ENCODE measurements at regions not wholly inside any gene's neighbourhood (a gene's known extent, or its start where the extent isn't known, plus 50 kb on each side); places are given as distances from the start of the nearest gene placed in this dataset.

GRCh38 chr16:35733278-35733965 lies 2274.0 kb downstream of the TP53TG3F start:
- TF ChIP-seq POLR2A (IDR thresholded peaks at IDR 0.05; ENCODE audit: extremely low read depth, insufficient read length) (no peak), CTCF (IDR thresholded peaks at IDR 0.05; ENCODE audit: low read depth, low read length) (no peak)

Measured in NB4 (cell line).